ENCODE measurements at regions not wholly inside any gene's neighbourhood (a gene's known extent, or its start where the extent isn't known, plus 50 kb on each side); places are given as distances from the start of the nearest gene placed in this dataset.

DNA sequence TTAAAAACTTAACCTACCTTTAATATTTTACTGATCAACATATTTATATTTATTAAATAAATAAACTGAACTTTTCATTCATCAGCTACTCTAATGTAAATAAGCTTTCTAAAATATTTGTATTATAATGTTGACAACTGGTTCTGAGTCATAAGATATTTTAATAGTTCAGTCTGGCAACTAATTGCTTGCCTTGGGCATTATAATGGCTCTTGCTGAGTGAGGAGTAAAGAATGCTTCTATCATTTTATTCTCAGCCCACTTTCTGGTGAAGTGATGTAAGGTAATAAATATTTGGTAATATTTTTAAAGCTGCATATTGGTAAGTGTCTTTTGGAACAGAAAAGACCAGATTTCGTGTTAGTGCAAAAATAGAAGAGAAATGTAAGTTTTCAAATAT lies 81.5 kb downstream of the DIPK2A start:
- Mint-ChIP-seq H3K27ac (ENCODE audit: unreplicated experiment) (no peak overlapping the region), H3K4me1 (ENCODE audit: low read depth, unreplicated experiment) (no peaks in the 10 kb centered on the region), H3K9me3 (ENCODE audit: unreplicated experiment) (peaks cover 2% of the 10 kb centered on the region), H3K4me3 (ENCODE audit: unreplicated experiment) (no peak overlapping the region), H3K27me3 (ENCODE audit: unreplicated experiment) (no peaks in the 10 kb centered on the region), H3K36me3 (ENCODE audit: unreplicated experiment) (no peaks in the 10 kb centered on the region)
- TF ChIP-seq, protein P1, sequence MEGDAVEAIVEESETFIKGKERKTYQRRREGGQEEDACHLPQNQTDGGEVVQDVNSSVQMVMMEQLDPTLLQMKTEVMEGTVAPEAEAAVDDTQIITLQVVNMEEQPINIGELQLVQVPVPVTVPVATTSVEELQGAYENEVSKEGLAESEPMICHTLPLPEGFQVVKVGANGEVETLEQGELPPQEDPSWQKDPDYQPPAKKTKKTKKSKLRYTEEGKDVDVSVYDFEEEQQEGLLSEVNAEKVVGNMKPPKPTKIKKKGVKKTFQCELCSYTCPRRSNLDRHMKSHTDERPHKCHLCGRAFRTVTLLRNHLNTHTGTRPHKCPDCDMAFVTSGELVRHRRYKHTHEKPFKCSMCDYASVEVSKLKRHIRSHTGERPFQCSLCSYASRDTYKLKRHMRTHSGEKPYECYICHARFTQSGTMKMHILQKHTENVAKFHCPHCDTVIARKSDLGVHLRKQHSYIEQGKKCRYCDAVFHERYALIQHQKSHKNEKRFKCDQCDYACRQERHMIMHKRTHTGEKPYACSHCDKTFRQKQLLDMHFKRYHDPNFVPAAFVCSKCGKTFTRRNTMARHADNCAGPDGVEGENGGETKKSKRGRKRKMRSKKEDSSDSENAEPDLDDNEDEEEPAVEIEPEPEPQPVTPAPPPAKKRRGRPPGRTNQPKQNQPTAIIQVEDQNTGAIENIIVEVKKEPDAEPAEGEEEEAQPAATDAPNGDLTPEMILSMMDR (IDR thresholded peaks at IDR 0.05; ENCODE audit: partially characterized antibody, unreplicated experiment) = no peak
- no peak for DNase-seq

DNA sequence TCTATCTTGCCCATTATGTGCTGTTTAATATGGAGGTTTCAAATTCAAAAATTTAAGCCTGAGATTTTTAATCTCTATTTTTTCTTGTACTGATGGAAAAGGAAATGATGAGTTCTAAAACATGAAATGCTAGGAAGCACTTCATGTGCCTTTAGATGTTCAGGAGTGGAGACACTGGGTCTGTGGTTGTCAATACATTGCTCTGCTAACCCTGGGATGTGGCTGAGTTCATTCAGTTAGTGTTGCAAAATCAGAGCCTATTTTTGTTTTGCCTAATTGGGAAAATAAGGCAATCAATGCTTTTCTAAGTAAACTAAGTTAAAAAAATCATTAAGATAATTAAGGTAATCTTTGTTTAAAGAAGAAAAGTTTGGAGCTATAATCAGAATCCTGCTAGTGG lies 83.1 kb downstream of the DIPK2A start:
- H3K27ac Mint-ChIP-seq (ENCODE audit: unreplicated experiment) = no peak overlapping the region
- DNase-seq = no peak
- TF ChIP-seq, protein P1 (IDR thresholded peaks at IDR 0.05; ENCODE audit: partially characterized antibody, unreplicated experiment) = no peak
- H3K4me3 Mint-ChIP-seq (ENCODE audit: unreplicated experiment) = no peak overlapping the region
- no peaks in the 10 kb centered on the region for H3K27me3 Mint-ChIP-seq (ENCODE audit: unreplicated experiment)
- H3K4me1 Mint-ChIP-seq (ENCODE audit: low read depth, unreplicated experiment) = no peaks in the 10 kb centered on the region
- H3K36me3 Mint-ChIP-seq (ENCODE audit: unreplicated experiment) = no peaks in the 10 kb centered on the region
- peaks cover 2% of the 10 kb centered on the region for H3K9me3 Mint-ChIP-seq (ENCODE audit: unreplicated experiment)

DNA sequence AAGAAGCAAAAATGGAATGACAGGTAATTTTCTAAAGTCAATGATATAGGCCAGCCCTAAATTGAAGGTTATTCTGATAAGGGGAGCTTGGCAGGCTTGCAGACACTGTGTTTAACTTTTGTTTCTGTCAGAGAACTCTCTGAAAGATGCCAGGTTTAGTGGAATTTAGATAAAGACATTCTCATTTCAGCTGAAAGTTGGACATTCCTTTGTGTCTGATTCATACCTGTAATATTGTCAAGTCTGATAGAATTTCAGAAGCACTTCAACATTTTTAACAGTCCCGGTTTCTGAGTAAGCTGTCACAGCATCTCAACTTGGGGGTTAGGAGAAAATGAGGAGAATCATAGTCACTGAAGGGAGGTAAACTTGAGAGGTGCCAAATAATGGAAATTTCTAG lies 84.0 kb downstream of the DIPK2A start:
- no peaks in the 10 kb centered on the region for H3K4me1 Mint-ChIP-seq (ENCODE audit: low read depth, unreplicated experiment)
- DNase-seq = no peak
- TF ChIP-seq, protein P1 (IDR thresholded peaks at IDR 0.05; ENCODE audit: partially characterized antibody, unreplicated experiment) = no peak
- H3K36me3 Mint-ChIP-seq (ENCODE audit: unreplicated experiment) = no peaks in the 10 kb centered on the region
- no peak overlapping the region for H3K27ac Mint-ChIP-seq (ENCODE audit: unreplicated experiment)
- no peak overlapping the region for H3K4me3 Mint-ChIP-seq (ENCODE audit: unreplicated experiment)
- H3K9me3 Mint-ChIP-seq (ENCODE audit: unreplicated experiment) = peaks cover 2% of the 10 kb centered on the region
- H3K27me3 Mint-ChIP-seq (ENCODE audit: unreplicated experiment) = no peaks in the 10 kb centered on the region

- Mint-ChIP-seq H3K4me3 (ENCODE audit: unreplicated experiment) (no peak overlapping the region), H3K27ac (ENCODE audit: unreplicated experiment) (no peak overlapping the region)
These were observed 87.1 kb downstream of the DIPK2A start for GRCh38 chr3:144058713-144059112.

DNA sequence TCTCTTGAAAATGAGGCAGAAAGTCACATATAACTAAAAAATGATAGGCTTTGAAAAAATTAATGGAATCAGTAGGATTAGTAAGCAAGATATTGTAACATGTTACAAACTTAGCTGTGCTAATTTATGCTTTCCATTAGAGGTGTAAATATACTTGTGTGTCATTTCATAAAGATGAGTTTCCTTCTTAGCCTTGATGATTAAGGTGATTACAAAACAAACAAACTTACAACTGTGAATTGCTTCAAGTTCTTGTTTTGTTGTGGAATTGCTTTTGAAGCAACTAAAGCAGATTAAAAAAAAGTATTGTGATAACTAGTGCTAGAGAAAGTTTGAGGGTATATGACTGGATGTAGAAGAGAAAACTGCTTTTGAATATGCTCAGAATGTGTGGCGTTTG lies 87.9 kb downstream of the DIPK2A start:
- H3K4me1 Mint-ChIP-seq (ENCODE audit: low read depth, unreplicated experiment) = no peaks in the 10 kb centered on the region

More at GRCh38 chr3:144058713-144059112, 87.1 kb downstream of the DIPK2A start:
- Mint-ChIP-seq H3K36me3 (ENCODE audit: unreplicated experiment) (no peaks in the 10 kb centered on the region), H3K4me1 (ENCODE audit: low read depth, unreplicated experiment) (no peaks in the 10 kb centered on the region), H3K9me3 (ENCODE audit: unreplicated experiment) (no peaks in the 10 kb centered on the region), H3K27me3 (ENCODE audit: unreplicated experiment) (no peaks in the 10 kb centered on the region)
- no peak for DNase-seq
- TF ChIP-seq, protein P1 (IDR thresholded peaks at IDR 0.05; ENCODE audit: partially characterized antibody, unreplicated experiment) = no peak

More for the DNA sequence above, 87.9 kb downstream of the DIPK2A start:
- TF ChIP-seq, protein P1 (IDR thresholded peaks at IDR 0.05; ENCODE audit: partially characterized antibody, unreplicated experiment) = no peak
- no peaks in the 10 kb centered on the region for H3K27me3 Mint-ChIP-seq (ENCODE audit: unreplicated experiment)
- H3K36me3 Mint-ChIP-seq (ENCODE audit: unreplicated experiment) = no peaks in the 10 kb centered on the region
- DNase-seq = no peak
- H3K27ac Mint-ChIP-seq (ENCODE audit: unreplicated experiment) = no peak overlapping the region
- H3K4me3 Mint-ChIP-seq (ENCODE audit: unreplicated experiment) = no peak overlapping the region
- no peaks in the 10 kb centered on the region for H3K9me3 Mint-ChIP-seq (ENCODE audit: unreplicated experiment)

All from glutamatergic neuron (in vitro differentiated cells).